NK-92 treated with Interleukin-12 subunit alpha and Interleukin-12 subunit beta, amount 100 ng/mL, for 24 hours (cell line): ENCODE measurements at regions not wholly inside any gene's neighbourhood (a gene's known extent, or its start where the extent isn't known, plus 50 kb on each side); places are given as distances from the start of the nearest gene placed in this dataset.

Source experiments
- DNase-seq: peaks from one replicate; lab custom pipeline; 2025; lab: John Stamatoyannopoulos, UW

DNA sequence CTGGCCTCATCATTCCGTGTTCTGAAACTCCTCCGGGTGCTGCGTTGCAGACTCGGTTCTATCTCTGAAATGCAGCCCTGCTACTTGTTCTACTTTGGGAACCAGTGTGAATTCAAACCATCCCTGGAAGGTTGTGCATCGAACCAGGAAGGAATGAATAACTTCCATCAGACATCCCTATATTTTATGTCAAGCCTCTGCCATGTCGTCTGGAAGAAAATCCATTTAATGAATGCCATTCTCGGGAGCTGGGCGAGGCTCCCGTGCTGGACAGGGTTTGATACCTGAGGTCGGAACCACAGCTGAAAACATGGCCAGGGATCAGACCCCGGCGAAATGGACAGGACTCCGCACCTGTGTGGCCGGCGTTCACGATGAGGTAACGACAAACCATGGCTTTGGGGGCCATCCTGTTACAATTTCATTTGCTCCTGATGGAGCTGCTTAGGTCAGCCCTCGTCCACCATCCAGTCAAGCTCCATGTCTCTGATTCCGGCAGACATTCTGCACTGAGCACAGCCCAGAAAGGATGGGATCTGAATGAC, 821.6 kb downstream of the GALR1 start:
- DNase-seq: no peak

DNA sequence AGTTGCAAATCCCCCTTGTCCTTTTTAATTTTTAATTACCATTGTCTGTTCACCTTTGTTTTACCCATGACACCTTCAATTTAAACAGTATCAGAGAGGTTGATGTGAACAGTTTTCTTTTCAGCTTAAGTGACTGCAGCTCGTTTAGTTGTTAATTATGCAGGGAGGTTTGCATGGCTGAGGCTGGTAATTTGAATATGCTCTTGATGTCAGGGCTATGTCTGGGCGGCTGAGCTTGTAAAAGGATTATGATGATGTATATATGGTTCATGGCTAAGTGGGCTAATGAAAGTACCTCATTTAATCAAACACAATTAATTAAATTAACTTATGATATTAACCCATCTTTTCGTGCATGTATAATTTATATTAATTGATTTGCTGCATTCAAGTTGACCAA, 822.1 kb downstream of the GALR1 start:
- no peak for DNase-seq

GRCh38 chr18:78072375-78072774, 822.7 kb downstream of the GALR1 start:
- DNase-seq: no peak

GRCh38 chr18:78073275-78073674, 823.6 kb downstream of the GALR1 start:
- DNase-seq: no peak

GRCh38 chr18:78074400-78075020, 824.9 kb downstream of the GALR1 start:
- no peak for DNase-seq

- no peak for DNase-seq
Observed at GRCh38 chr18:78080081-78080480, 830.4 kb downstream of the GALR1 start.

GRCh38 chr18:78080761-78081160, 831.1 kb downstream of the GALR1 start:
- no peak for DNase-seq

DNA sequence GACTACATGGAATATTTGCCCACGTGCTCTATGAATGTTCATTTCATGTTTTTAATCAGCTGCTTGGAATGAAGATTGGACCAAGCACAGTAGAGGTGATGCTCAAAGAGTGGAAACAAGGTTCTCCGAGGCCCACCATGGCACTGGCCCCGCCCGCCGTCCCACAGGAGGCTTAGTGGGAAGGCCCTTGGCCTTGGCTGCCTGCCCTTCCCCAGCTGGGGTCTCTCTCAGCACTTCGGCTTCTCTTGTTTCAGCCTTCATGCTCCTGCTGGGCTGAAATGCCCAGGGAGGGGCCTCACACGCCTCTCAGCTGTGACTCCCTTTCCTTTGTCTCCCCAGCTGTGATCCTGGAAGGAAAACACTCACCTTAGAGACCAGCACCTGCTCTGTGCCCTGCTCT, 833.2 kb downstream of the GALR1 start:
- no peak for DNase-seq

DNA sequence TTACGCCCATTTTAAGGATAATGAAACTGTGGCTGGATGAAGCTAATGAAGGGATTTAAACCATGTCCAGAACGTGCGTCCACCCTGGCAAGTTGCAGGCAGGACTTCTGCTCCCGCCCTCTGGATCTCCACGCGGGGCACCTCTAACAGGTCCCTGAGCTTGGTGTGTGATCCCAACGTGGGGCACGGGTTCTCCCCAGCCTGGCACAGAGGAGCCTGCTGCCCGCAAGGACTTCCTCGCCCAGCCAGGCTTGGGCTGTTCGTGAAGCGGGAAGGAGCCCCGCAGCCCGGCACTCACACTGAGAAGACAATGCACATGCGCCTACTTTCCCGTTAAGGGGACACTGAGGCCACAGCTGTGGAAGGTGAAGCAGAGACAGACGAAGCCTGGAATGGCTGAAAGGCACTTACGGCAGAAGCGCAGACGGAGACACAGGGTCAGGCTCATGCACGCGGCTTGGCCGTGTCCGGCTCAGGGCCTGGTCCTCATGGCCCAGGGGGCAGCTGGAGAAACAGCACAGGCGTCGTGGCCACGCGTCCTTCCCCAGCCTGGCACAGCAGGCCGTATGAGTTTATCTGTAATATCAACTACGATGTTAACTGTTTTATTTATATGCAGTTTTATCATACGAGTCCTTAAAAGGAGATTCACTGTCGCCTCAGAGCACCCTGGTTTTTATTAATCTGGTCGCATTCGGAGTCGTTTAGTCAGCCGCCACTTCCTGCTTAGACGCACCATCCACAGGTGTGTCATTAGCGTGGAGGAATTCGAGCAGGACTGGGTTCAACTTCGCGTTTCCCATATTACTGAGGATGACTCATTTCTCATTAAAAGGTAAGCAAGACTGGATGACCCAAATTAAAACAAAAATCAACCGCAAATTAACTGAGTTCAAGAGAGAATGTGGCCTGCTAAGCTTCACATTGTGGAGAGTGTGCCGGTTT, 835.9 kb downstream of the GALR1 start:
- no peak for DNase-seq

- DNase-seq: no peak
Observed at GRCh38 chr18:78086931-78087330, 837.3 kb downstream of the GALR1 start.

GRCh38 chr18:78087338-78087737, 837.7 kb downstream of the GALR1 start:
- no peak for DNase-seq

DNA sequence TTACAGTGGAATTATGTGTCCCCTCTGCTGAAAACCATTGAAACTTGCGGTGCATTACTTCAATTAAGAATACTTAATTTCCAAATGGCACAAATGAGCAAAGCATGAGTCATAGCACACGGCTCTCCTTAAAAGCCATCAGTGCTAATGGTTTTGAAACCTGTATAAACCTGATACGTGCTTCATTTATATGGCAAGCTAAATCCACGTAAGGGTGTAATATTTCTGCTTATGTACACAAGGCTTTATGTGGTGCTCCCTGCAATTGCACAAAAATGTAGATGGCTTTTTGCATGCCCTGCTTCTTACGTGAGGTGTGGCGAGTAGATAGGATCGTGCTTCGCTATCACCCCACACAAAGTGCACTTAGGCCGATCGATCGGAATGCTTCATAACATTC, 840.9 kb downstream of the GALR1 start:
- no peak for DNase-seq

DNA sequence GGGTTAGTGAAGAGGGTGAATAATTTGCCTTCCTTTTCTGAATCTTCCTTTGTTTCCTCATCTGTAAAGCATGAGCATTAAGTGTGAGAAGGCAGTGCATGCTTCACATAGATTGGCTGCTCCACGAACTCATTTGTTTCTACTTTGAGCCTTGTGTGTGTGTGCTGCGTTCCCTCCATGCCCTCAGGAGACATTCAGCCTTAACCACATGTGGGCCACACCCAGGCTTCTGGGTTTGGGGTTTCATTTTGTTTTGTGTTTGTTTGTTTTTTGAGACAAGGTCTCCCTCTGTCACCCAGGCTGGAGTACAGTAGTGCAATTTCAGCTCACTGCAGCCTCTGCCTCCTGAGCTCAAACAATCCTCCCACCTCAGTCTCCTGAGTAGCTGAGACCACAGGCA, 843.3 kb downstream of the GALR1 start:
- DNase-seq: no peak

DNA sequence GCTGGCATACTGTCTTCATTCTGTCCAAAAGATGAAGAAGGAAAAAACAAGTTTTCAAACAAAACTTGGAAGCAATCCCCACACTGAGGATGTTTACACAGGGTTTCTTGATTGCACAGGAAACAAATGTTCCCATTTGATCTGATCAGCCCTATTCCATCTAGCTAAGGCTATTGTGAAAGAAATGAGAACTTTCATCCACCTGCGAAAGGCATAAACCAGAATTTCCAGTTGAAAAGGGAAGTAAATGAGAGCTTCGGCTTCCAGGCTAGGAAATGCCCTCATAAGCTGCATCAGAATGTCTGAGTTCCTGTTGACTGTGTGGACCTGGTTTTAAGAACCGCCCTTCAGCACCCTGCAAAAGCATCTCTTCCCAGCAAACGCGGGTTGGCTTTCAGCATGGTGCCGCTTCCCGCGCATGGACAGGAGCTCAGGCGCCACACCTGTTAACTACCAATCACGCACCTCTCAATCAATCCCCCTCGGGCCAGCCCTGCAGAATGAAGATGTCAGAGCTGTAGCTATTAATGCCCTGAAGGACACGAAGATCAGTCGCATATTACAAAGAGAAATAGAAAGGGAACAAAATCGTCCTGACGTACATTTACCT, 850.4 kb downstream of the GALR1 start:
- DNase-seq: no peak

DNA sequence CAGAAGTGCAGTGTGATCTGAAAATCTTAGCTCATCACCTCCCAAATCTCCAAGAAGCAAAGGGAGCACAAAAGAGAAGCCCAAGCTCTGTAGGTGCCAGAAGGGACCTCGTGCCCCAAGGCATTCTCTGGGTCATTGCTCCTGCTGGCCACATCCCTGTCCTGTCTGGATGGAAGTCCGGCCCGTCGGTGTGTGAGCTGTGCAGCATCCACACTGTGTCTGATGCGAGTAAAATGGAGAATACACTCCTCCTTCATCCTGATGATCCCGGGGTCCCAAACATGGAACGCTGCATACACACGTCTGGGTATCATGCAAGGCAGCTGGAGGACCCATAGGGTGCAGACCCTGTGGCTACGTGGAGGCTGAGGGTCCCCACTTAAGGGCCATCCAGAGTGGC, 851.4 kb downstream of the GALR1 start:
- no peak for DNase-seq

DNA sequence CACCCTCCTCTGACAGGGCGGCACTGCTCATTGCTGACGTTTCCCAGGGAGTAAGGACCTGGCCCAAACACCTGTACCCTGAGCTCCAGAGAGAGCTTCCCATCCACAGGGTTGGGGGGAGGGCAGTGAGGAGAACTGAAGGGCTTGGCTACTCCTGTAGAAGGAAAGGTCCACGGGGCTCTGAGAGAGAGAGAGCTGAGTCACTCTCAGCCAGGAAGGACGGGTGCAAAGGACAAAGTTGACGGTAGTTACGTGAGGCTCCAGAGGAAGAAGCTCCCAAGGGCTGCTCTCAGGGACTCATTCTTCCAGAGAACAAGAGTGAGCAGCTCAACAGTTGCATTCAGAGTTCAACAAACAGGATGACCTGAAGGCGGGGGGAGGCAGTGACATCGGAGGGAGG, 852.5 kb downstream of the GALR1 start:
- no peak for DNase-seq

DNA sequence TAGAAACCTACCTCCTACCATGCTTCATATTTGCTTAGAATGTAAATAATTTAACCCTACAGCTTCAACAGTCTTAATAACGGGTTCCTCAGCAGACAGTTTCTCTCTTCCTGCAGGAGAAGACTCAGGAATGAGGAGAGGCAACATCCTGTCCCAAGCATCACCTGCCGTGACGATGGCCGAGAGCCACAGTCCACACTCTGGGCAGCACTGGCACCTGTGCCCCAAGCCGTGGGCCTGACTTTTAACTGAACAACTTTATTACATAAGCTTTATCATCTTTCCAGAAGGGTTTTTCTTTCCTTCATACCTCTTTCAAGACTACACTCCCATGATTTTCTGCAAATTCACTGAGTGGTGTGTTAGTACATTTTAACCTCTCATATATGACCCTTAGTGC, 856.0 kb downstream of the GALR1 start:
- no peak for DNase-seq

DNA sequence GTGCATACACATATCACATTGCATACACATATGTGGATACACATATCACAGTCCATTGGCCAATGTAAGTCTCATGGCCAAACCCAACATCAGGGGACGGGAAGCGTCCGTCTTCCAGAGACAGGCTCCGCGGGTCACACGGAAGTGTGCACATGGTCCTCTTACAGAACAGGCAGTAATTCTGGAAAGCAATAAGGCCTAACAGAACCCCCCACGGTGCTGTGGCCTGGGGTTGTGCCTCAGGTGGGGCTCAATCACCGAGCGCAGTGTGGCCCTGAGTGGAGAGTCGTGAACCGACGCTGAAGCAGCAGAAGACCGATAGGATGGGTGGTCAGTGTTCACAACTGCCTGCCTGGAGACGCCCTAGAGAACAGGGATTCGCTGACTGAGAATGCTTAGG, 857.3 kb downstream of the GALR1 start:
- DNase-seq: no peak

DNA sequence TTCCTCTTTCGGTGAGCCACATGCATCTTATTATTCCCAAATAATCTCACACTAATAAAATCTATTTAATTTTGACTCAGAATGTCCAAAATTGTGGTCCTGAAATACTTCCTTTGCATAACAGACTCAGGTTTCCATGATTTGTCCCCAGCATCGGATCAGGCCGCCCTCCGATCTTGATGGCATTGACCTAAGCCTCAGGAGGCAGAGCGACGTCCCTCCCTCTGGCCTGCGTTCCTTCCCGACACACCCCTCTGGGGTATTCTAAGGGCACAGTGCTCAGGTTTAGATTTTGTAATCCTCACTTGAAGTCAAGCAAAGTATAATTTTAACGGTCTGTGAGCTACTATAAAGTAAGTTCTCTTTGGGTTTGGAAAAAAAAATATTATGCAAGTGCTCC, 857.7 kb downstream of the GALR1 start:
- no peak for DNase-seq

DNA sequence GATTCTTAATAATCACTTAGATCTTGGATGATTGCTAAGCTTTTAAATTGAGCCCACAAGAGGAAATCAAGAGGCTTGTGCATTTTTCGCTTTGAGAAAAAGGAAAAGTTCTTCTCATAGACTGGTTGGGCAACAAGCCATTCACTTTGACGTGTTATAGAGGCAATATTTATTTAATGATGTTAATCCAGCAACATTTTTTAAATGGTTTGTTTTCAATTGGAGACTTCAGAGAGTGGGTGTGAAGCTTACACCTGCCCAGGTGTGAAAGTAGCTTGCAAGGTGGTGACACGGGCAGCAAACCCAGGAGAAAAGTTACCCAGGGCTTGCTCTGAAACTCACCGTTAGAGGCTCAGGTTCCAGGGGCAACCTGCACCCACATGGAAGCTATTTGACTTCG, 858.9 kb downstream of the GALR1 start:
- no peak for DNase-seq

DNA sequence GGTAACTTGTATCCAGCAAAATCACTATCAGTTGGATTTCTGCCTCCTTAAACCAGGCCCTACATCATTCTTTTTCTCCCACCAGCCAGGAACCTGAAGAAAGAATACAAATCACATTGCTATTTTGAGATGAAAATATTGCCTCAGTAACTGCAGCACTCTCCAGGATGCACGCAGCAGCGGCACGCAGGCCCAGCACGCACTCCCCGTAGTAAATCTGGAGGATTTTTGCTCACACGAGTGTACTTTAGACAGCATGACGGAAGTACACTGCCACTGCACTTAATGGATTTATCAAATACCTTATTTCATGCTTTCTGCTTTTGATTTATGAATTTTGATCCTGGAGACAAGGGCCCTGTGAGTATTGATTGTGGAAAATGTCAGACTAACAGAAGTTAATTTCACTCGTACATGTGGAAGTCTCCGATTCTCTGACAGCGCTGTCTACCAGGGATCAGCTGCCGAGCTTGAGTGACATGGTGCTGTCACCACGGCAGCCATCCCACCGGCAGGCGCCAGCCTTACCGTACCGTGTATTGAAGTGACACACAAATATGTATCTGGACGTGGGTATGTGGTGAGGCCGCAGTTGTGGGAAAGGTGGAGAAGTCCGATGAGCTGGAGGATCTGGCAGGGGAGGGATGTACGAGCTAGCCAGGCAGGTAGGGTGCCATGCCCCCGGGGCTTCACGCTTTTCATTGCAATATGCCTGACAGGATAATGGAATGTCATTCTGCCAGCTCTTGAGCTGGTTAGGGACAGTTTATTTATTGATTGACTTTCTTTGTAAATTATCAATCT, 863.7 kb downstream of the GALR1 start:
- no peak for DNase-seq

- DNase-seq: no peak
Observed at GRCh38 chr18:78113940-78114251, 864.2 kb downstream of the GALR1 start.
